Adrenal gland (tissue), 9 donors: ENCODE measurements at regions not wholly inside any gene's neighbourhood (a gene's known extent, or its start where the extent isn't known, plus 50 kb on each side); places are given as distances from the start of the nearest gene placed in this dataset.

ENCODE experiments used
- DNase-seq, 7 donors: peaks; one replicate each; pipeline ENCODE4 v3.0.0-alpha.2; 2019 to 2020
- H3K27ac ChIP-seq, 5 donors: fragments of 200-600 bp; sonication (generic) in 4 of 5; 1 replicate in 3 of 5; 2 replicates in 2 of 5; pipeline versions ENCODE4 v1.5.1 to v1.8.0; 2016 to 2020; ENCODE audit warnings: mild to moderate bottlenecking in 1 of 5
- H3K27me3 ChIP-seq: fragments of 200-600 bp; 2 replicates; pipeline ENCODE4 v1.8.0; 2021
- H3K36me3 ChIP-seq, 2 donors: fragments of 200-600 bp; replicated peaks in 1 of 2; 1 replicate in 1 of 2; 2 replicates in 1 of 2; pipeline versions ENCODE4 v1.5.1 to v1.8.0; 2018 to 2022
- H3K4me1 ChIP-seq, 2 donors: fragments of 200-600 bp; replicated peaks in 1 of 2; 1 replicate in 1 of 2; 2 replicates in 1 of 2; pipeline versions ENCODE4 v1.5.1 to v1.8.0; 2018 to 2021
- H3K4me3 ChIP-seq, 4 donors: fragments of 200-600 bp; sonication (generic) in 3 of 4; one replicate each; pipeline ENCODE4 v1.5.1; 2016 to 2018
- H3K9me3 ChIP-seq, 3 donors: fragments of 200-600 bp; sonication (generic) in 1 of 3; replicated peaks in 1 of 3; 1 replicate in 2 of 3; 2 replicates in 1 of 3; pipeline versions ENCODE4 v1.5.1 to v1.8.0; 2016 to 2021
- CTCF ChIP-seq, 6 experiments: fragments of 450-650 bp in 4 of 6; fragments of 200-600 bp in 2 of 6; sonication (generic) in 1 of 6; IDR thresholded peaks; 1 replicate in 5 of 6; 2 replicates in 1 of 6; pipeline versions ENCODE4 v1.5.1 to v1.8.0; 2016 to 2021; ENCODE audit warnings: antibody characterized with exemption in 6 of 6, mild to moderate bottlenecking in 2 of 6, moderate library complexity in 1 of 6
- POLR2A ChIP-seq, 2 donors: fragments of 450-650 bp; IDR thresholded peaks; one replicate each; pipeline ENCODE4 v1.6.1; 2017; ENCODE audit warnings: antibody characterized with exemption in 2 of 2, mild to moderate bottlenecking in 2 of 2, moderate library complexity in 1 of 2
- WGBS, 4 donors: extraction: QIAGEN DNeasy Blood & Tissue Kit in 2 of 4; methylation state at CpG; one replicate each; pipeline versions ENCODE4 v1.1.5 to v1.1.7; 2013 to 2017; 5-methylcytosine and 5-hydroxymethylcytosine counted together
- intact Hi-C, 2 donors: fragments of 100-400 bp; cut with DNase I; formaldehyde crosslinking; loops; one replicate each; pipeline versions ENCODE4 v1.14.1 to v1.15.0; 2022 to 2023
- donor health status: healthy with polysubstance abuse.
- donor health status: Bipolar disorder and iron deficiency.
- donor health status: DM: yes; HTN: yes; CAD: no.
- donor health status: DM: no; HTN: no; CAD: no.
- donor health status: DM: no; HTN: no; CAD: no.

GRCh38 chr7:110157631-110158362, 933.1 kb upstream of the LRRN3 start:
- no peak overlapping the region for H3K27ac ChIP-seq
- H3K9me3 ChIP-seq, result peaks cover 0 to under 1% (median 0%) of the 10 kb centered on the region in 3 donors
- intact Hi-C loops, result no loop called here
- TF ChIP-seq CTCF (IDR thresholded peaks at IDR 0.05) (no peak), POLR2A (IDR thresholded peaks at IDR 0.05) (no peak)
- no peaks in the 10 kb centered on the region for H3K36me3 ChIP-seq
- no peaks in the 10 kb centered on the region for H3K27me3 ChIP-seq
- no peak overlapping the region for H3K4me3 ChIP-seq
- no peak for DNase-seq
- WGBS, 4 donors, result 0% methylated on average over 1 of the region's 1 CpG
- no peaks in the 10 kb centered on the region for H3K4me1 ChIP-seq

- no peaks in the 10 kb centered on the region for H3K4me1 ChIP-seq
- 72 to 78% (median 73%) methylated on average over 3 of the region's 3 CpGs for WGBS, 4 donors
- TF ChIP-seq POLR2A (IDR thresholded peaks at IDR 0.05) (no peak), CTCF (IDR thresholded peaks at IDR 0.05) (no peak)
These were observed 922.9 kb upstream of the LRRN3 start for GRCh38 chr7:110168010-110168409.

GRCh38 chr7:110170841-110171240, 920.1 kb upstream of the LRRN3 start:
- 82 to 91% (median 86%) methylated on average over 2 of the region's 2 CpGs for WGBS, 4 donors
- TF ChIP-seq CTCF (IDR thresholded peaks at IDR 0.05), result no peak
- TF ChIP-seq POLR2A (IDR thresholded peaks at IDR 0.05), result no peak
- H3K27ac ChIP-seq, result no peak overlapping the region
- no peaks in the 10 kb centered on the region for H3K27me3 ChIP-seq
- no peak overlapping the region for H3K4me3 ChIP-seq
- H3K4me1 ChIP-seq, result no peaks in the 10 kb centered on the region
- H3K9me3 ChIP-seq, result no peaks in the 10 kb centered on the region
- intact Hi-C loops, result no loop called here
- H3K36me3 ChIP-seq, result no peaks in the 10 kb centered on the region
- DNase-seq, result no peak

More at GRCh38 chr7:110168010-110168409, 922.9 kb upstream of the LRRN3 start:
- no peak for DNase-seq
- Histone ChIP-seq H3K9me3 (peaks cover 0 to 2% (median 0%) of the 10 kb centered on the region in 3 donors), H3K27me3 (no peaks in the 10 kb centered on the region), H3K27ac (no peak overlapping the region), H3K4me3 (no peak overlapping the region), H3K36me3 (no peaks in the 10 kb centered on the region)
- intact Hi-C loops, result no loop called here

- no peak for DNase-seq
- H3K4me1 ChIP-seq, result peaks cover 0 to 7% of the 10 kb centered on the region in 2 donors
- no peak overlapping the region for H3K4me3 ChIP-seq
- 82 to 91% (median 90%) methylated on average over 5 of the region's 5 CpGs for WGBS, 4 donors
- H3K27me3 ChIP-seq, result no peaks in the 10 kb centered on the region
- intact Hi-C loops, result no loop called here
- H3K36me3 ChIP-seq, result no peaks in the 10 kb centered on the region
- TF ChIP-seq POLR2A (IDR thresholded peaks at IDR 0.05) (no peak), CTCF (IDR thresholded peaks at IDR 0.05) (no peak)
- H3K9me3 ChIP-seq, result no peaks in the 10 kb centered on the region
- no peak overlapping the region for H3K27ac ChIP-seq
These were observed 913.5 kb upstream of the LRRN3 start for GRCh38 chr7:110177463-110177862.
